PFSK-1 (cell line): ENCODE measurements at regions not wholly inside any gene's neighbourhood (a gene's known extent, or its start where the extent isn't known, plus 50 kb on each side); places are given as distances from the start of the nearest gene placed in this dataset.

Source experiments
- FOXP2 ChIP-seq: optimal IDR thresholded peaks from 2 replicates; pipeline ENCODE3; 2011; ENCODE audit warnings: borderline replicate concordance, control low read depth, inconsistent platforms; ENCODE audit not compliant: insufficient read depth; ENCODE audit errors: extremely low read length, extremely low read depth
- POLR2AphosphoS5 ChIP-seq: IDR thresholded peaks from 2 replicates; pipeline ENCODE4 v1.6.1; 2012; ENCODE audit warnings: low read depth, mild to moderate bottlenecking, control low read depth, low read length, moderate library complexity
- REST ChIP-seq, 2 experiments: IDR thresholded peaks; 2 replicates each; pipeline versions ENCODE4 v1.6.1 to v1.8.0; 2011 to 2012; ENCODE audit warnings: low read depth in 2 of 2, low read length in 2 of 2, control low read depth in 1 of 2, inconsistent platforms in 1 of 2, mild to moderate bottlenecking in 1 of 2, moderate library complexity in 1 of 2; ENCODE audit not compliant: insufficient read depth in 1 of 2
- SIN3A ChIP-seq: IDR thresholded peaks from 2 replicates; pipeline ENCODE4 v1.6.1; 2012; ENCODE audit warnings: mild to moderate bottlenecking, low read length, moderate library complexity, borderline replicate concordance; ENCODE audit not compliant: insufficient read depth
- TAF1 ChIP-seq: IDR thresholded peaks from 2 replicates; pipeline ENCODE4 v1.6.1; 2012; ENCODE audit warnings: low read length, control low read depth, borderline replicate concordance; ENCODE audit not compliant: insufficient read depth

GRCh38 chr3:18635215-18635614 lies 210.1 kb upstream of the SATB1 start:
- no peak for TF ChIP-seq POLR2AphosphoS5
- no peak for TF ChIP-seq TAF1
- TF ChIP-seq FOXP2, result no peak
- no peak for TF ChIP-seq REST (IDR thresholded peaks at IDR 0.05; ENCODE audit: insufficient read depth in 1 of 2, low read depth in 2 of 2, low read length in 2 of 2)
- no peak for TF ChIP-seq SIN3A

GRCh38 chr3:18634461-18634860 lies 209.3 kb upstream of the SATB1 start:
- TF ChIP-seq SIN3A (no peak), FOXP2 (no peak)

- no peak for TF ChIP-seq SIN3A
- TF ChIP-seq POLR2AphosphoS5, result no peak
- no peak for TF ChIP-seq FOXP2
These were observed 207.9 kb upstream of the SATB1 start for GRCh38 chr3:18633002-18633401.

- TF ChIP-seq REST (IDR thresholded peaks at IDR 0.05; ENCODE audit: insufficient read depth in 1 of 2, low read depth in 2 of 2, low read length in 2 of 2) (no peak), POLR2AphosphoS5 (no peak), FOXP2 (no peak)
These were observed 205.2 kb upstream of the SATB1 start for GRCh38 chr3:18630295-18630694.

GRCh38 chr3:18625085-18625484 lies 199.9 kb upstream of the SATB1 start:
- TF ChIP-seq SIN3A (no peak), POLR2AphosphoS5 (no peak), FOXP2 (no peak), REST (IDR thresholded peaks at IDR 0.05; ENCODE audit: insufficient read depth in 1 of 2, low read depth in 2 of 2, low read length in 2 of 2) (no peak)

- no peak for TF ChIP-seq REST (IDR thresholded peaks at IDR 0.05; ENCODE audit: insufficient read depth in 1 of 2, low read depth in 2 of 2, low read length in 2 of 2)
- no peak for TF ChIP-seq TAF1
- TF ChIP-seq POLR2AphosphoS5, result no peak
- no peak for TF ChIP-seq FOXP2
- TF ChIP-seq SIN3A, result no peak
These were observed 198.1 kb upstream of the SATB1 start for GRCh38 chr3:18623220-18623619.
